GM06990 (cell line): ENCODE measurements at regions not wholly inside any gene's neighbourhood (a gene's known extent, or its start where the extent isn't known, plus 50 kb on each side); places are given as distances from the start of the nearest gene placed in this dataset.

Experiments
- DNase-seq: peaks from one replicate; pipeline ENCODE4 v3.0.0-alpha.2; 2011; ENCODE audit not compliant: insufficient read length; ENCODE audit errors: extremely low read depth
- H3K27me3 ChIP-seq: replicated peaks from 2 replicates; pipeline ENCODE4 v1.6.0; 2011; ENCODE audit warnings: low read length; ENCODE audit not compliant: control insufficient read depth, insufficient read depth
- H3K36me3 ChIP-seq: 2 replicates; pipeline ENCODE4 v1.5.1; 2011; ENCODE audit warnings: low read length; ENCODE audit not compliant: control insufficient read depth, insufficient read depth
- H3K4me3 ChIP-seq: replicated peaks from 2 replicates; pipeline ENCODE4 v1.5.1; 2011; ENCODE audit warnings: low read depth, mild to moderate bottlenecking, control low read depth, low read length
- TF ChIP-seq, protein P1 (sequence below): IDR thresholded peaks from 2 replicates; pipeline ENCODE4 v1.5.1; 2011; ENCODE audit warnings: low read length, control low read depth, mild to moderate bottlenecking, inconsistent platforms; ENCODE audit not compliant: insufficient read depth, poor library complexity, severe bottlenecking

DNA sequence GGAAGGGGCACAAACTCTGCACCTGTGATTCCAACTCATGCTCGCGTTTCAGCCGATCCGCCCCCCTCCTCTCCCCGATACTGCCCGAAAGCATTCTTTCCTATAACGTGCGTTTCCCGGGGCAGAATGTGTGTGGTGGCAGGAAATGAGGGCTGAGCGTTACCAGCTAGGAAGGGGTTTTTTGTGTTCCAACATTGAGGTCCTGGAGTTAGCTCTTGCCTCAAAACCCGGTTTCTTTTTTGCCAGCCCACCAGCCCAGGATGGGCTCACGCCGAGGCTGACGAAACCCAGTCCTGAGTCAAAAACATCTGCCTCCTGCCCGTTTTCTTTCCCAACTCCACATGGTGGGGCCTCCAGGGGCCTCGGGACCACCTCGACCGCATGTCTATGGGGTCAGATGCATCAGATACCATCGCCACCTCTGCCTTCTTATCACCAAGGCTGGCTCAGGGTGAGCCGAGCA, 113.7 kb upstream of the COPS8 start:
- no peak for DNase-seq
- TF ChIP-seq, protein P1, sequence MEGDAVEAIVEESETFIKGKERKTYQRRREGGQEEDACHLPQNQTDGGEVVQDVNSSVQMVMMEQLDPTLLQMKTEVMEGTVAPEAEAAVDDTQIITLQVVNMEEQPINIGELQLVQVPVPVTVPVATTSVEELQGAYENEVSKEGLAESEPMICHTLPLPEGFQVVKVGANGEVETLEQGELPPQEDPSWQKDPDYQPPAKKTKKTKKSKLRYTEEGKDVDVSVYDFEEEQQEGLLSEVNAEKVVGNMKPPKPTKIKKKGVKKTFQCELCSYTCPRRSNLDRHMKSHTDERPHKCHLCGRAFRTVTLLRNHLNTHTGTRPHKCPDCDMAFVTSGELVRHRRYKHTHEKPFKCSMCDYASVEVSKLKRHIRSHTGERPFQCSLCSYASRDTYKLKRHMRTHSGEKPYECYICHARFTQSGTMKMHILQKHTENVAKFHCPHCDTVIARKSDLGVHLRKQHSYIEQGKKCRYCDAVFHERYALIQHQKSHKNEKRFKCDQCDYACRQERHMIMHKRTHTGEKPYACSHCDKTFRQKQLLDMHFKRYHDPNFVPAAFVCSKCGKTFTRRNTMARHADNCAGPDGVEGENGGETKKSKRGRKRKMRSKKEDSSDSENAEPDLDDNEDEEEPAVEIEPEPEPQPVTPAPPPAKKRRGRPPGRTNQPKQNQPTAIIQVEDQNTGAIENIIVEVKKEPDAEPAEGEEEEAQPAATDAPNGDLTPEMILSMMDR = no peak
- H3K4me3 ChIP-seq = no peak overlapping the region
- peaks cover 3% of the 10 kb centered on the region for H3K27me3 ChIP-seq
- no peaks in the 10 kb centered on the region for H3K36me3 ChIP-seq

DNA sequence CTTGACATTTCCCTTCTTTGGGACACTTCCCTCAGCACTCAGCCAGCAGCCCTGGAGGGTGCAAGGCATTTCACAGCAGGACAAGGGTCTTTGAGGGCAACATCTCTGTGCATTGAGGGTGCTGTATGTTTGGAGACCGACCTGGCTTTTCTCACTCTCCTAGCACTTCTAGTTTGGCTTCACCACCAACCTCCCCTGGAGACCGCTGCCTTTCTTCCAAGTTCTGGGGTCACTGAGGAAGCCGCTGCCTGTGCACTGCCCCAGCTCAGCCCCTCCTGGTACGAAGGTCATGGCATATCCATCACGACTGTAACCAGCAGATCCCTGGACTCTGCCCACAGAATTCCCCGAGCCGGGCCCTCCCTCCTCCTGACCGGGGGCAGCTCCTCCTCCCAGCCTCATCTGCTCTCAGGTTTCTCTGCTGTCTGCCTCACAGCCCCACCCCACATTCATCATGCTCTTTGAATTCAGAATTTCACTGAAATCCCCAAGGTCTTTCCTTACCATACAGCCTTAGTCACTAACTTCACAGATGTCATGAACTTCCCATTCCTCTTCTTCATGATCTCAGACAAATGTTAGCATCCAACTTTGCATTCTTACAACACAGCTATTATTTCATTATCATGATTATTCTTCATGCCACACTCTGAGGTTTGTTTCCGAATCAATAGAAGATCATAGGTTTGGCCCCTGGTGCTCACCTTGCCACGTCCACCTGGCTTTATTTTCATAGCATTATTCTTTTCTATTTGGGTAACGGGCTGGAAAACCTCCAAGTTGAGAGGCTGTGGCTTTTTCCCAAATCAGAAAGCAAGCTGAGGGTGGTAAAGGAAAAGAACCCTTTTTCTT, 113.0 kb upstream of the COPS8 start:
- H3K36me3 ChIP-seq = no peaks in the 10 kb centered on the region
- no peak for DNase-seq
- TF ChIP-seq, protein P1 = no peak
- peaks cover 3% of the 10 kb centered on the region for H3K27me3 ChIP-seq
- H3K4me3 ChIP-seq = no peak overlapping the region

DNA sequence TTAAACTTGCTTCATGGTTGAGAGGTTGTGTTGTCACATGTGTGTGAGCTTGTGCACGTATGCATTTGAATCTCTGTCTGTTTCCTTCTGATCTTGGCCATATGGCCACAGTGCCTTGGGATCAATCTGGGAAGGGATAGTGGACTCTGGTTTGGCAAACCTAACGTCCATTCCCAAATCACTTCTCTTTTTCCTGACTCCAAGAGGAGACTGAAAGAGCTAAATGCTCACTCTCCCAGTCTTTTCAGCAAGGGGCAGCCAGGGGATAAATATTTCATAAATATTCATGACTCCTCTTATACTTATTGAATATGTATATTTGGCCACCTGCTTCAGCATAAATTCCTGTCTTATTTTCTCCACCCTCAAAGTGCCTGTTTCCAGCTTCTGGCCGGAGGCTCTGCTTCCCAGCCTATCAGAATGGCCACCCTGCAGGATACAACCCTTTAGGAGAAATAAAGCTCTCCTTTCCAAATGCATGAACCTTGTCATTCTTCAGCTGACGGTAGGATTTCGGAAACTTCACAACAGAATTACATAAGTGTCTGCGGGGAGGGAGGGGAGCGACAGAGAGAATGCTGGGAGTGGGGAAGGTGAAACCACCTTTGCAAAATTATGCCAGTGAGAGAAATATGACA, 112.2 kb upstream of the COPS8 start:
- H3K4me3 ChIP-seq = no peak overlapping the region
- TF ChIP-seq, protein P1 = no peak
- DNase-seq = no peak
- peaks cover 3% of the 10 kb centered on the region for H3K27me3 ChIP-seq
- no peaks in the 10 kb centered on the region for H3K36me3 ChIP-seq

DNA sequence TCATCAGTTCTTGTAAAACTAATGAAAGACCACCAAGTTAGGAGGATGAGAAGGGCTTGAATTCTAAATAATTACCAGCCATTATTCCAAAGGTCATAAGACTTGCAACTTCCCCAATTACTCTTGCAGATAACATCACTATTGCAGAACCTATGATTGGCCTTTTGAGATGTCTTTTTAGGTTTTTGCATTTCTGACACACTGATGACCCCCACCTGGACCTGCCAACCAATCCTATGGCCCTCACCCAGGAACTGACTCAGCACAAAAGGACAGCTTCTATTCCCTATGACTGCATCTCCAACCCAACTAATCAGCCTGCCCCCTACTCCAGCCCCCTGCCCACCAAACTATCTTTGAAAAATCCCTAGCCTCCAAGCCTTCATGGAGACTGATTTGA, 111.5 kb upstream of the COPS8 start:
- DNase-seq = no peak
- peaks cover 3% of the 10 kb centered on the region for H3K27me3 ChIP-seq
- no peaks in the 10 kb centered on the region for H3K36me3 ChIP-seq
- no peak overlapping the region for H3K4me3 ChIP-seq
- TF ChIP-seq, protein P1 = no peak

DNA sequence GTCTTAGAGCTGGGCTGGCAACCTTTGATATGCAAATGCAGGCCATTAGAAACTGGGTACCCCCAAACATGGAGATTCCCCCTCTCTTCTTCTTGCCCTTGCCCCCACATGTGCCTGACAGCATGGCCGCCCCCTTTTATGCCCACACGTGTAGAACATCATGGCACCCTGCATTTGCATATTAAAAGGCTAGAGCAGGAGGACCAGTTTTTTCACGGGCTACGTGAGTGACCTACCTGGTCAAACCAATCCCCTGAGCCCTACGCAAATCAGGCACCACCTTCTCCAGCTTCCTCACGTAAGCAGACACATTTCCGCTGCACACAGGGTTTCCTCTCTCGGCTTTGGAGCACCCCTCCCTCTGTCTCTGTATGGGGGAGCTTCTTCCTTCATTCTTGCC, 110.9 kb upstream of the COPS8 start:
- TF ChIP-seq, protein P1 = no peak
- no peaks in the 10 kb centered on the region for H3K36me3 ChIP-seq
- no peak for DNase-seq
- peaks cover 3% of the 10 kb centered on the region for H3K27me3 ChIP-seq
- no peak overlapping the region for H3K4me3 ChIP-seq
